GM23338 (cell line): ENCODE measurements at regions not wholly inside any gene's neighbourhood (a gene's known extent, or its start where the extent isn't known, plus 50 kb on each side); places are given as distances from the start of the nearest gene placed in this dataset.

Experiments
- EZH2phosphoT487 ChIP-seq: fragments of 200-600 bp; sonication (generic); IDR thresholded peaks from one replicate; pipeline ENCODE4 v1.8.1; 2018; ENCODE audit warnings: antibody characterized with exemption; ENCODE audit not compliant: unreplicated experiment
- STAT1 ChIP-seq: IDR thresholded peaks from one replicate; pipeline ENCODE4 v1.6.1; 2016; ENCODE audit warnings: antibody characterized with exemption; ENCODE audit not compliant: unreplicated experiment

DNA sequence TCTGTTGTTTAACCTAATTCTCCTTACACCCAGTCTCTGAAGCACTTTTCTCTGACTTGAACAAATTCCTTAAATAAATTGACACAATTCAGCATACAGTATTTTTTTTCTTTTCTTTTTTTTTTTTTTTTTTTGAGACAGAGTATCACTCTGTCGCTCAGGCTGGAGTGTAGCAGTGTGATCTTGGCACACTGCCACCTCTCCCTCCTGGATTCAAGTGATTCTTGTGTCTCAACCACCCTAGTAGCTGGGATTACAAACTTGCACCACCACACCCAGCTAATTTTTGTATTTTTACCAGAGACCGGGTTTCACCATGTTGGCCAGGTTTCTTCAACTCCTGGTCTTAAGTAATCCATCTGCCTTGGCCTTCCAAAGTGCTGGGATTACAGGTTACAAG lies 1498.1 kb upstream of the PCDH10 start:
- TF ChIP-seq EZH2phosphoT487 (no peak), STAT1 (no peak)
